ENCODE measurements at regions not wholly inside any gene's neighbourhood (a gene's known extent, or its start where the extent isn't known, plus 50 kb on each side); places are given as distances from the start of the nearest gene placed in this dataset.

DNA sequence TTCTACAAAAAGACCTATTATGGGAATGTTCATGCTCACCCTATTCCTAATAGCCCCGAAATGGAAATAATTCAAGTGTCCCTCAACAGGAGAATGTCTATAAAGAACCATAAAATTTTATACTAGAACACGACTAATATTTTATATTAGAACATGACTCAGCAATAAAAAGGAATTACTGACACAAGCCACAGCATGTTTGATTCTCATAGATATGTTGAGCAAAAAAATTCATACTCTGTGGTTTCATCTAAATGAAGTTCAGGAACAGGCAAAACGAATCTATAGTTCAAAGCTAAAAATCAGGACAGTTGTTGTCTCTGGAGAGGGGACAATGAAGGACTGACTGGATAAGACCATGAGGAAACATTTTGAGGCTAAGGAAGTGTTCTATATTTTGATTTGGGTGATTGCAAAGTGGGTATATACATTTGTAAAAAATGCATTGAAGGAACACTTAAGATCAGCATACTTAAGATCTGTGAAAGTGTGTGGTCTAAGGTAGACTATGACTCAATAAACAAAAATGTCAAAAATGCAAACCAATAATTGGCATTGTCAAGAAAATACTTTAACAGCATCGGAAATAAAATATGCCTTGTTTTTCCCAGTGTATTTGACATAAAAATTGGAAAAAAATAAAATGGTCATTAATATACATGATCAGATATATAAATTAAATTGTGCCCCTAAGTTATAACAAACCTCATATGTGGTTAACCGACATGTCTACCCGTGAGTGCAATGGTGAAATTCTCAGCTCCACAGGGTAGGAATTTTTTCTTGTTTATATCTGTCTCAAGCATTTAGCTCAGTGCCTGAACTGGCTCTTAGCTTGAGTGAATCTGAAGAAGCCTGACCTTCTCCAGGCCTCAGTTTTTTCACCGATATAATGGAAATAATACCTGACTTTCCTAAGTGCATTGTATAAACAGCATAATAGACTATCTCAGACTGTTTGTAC lies 124.9 kb upstream of the CTTNBP2 start:
- ChIA-PET POLR2A (no interaction called here), CTCF (no interaction called here)
- Histone ChIP-seq H3K27me3 (ENCODE audit: control insufficient read depth in 1 of 2, insufficient read depth in 2 of 2, low read length in 2 of 2) (no peaks in the 10 kb centered on the region), H3K27ac (ENCODE audit: low read depth in 1 of 2, low read length in 2 of 2) (no peak overlapping the region), H3K36me3 (ENCODE audit: insufficient read depth, low read length) (no peaks in the 10 kb centered on the region), H3K4me3 (ENCODE audit: low read length) (no peak overlapping the region), H3K4me1 (ENCODE audit: insufficient read depth, low read length) (no peaks in the 10 kb centered on the region), H3K9me3 (ENCODE audit: control insufficient read depth in 1 of 2, insufficient read depth in 1 of 2, low read length in 2 of 2) (no peaks in the 10 kb centered on the region)
- H3K4me3 Mint-ChIP-seq: no peak overlapping the region
- no peaks in the 10 kb centered on the region for H3K36me3 Mint-ChIP-seq (ENCODE audit: low read depth)
- no peak overlapping the region for H3K27ac Mint-ChIP-seq
- no peaks in the 10 kb centered on the region for H3K27me3 Mint-ChIP-seq
- no peak for DNase-seq
- TF ChIP-seq, protein P1, sequence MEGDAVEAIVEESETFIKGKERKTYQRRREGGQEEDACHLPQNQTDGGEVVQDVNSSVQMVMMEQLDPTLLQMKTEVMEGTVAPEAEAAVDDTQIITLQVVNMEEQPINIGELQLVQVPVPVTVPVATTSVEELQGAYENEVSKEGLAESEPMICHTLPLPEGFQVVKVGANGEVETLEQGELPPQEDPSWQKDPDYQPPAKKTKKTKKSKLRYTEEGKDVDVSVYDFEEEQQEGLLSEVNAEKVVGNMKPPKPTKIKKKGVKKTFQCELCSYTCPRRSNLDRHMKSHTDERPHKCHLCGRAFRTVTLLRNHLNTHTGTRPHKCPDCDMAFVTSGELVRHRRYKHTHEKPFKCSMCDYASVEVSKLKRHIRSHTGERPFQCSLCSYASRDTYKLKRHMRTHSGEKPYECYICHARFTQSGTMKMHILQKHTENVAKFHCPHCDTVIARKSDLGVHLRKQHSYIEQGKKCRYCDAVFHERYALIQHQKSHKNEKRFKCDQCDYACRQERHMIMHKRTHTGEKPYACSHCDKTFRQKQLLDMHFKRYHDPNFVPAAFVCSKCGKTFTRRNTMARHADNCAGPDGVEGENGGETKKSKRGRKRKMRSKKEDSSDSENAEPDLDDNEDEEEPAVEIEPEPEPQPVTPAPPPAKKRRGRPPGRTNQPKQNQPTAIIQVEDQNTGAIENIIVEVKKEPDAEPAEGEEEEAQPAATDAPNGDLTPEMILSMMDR (IDR thresholded peaks at IDR 0.05): no peak
- no peaks in the 10 kb centered on the region for H3K4me1 Mint-ChIP-seq (ENCODE audit: low read depth)
- H3K9me3 Mint-ChIP-seq: no peaks in the 10 kb centered on the region
- no peak for ATAC-seq (ENCODE audit: poor library complexity)
- intact Hi-C loops (cut with DNase I, micrococcal nuclease): no loop called here

DNA sequence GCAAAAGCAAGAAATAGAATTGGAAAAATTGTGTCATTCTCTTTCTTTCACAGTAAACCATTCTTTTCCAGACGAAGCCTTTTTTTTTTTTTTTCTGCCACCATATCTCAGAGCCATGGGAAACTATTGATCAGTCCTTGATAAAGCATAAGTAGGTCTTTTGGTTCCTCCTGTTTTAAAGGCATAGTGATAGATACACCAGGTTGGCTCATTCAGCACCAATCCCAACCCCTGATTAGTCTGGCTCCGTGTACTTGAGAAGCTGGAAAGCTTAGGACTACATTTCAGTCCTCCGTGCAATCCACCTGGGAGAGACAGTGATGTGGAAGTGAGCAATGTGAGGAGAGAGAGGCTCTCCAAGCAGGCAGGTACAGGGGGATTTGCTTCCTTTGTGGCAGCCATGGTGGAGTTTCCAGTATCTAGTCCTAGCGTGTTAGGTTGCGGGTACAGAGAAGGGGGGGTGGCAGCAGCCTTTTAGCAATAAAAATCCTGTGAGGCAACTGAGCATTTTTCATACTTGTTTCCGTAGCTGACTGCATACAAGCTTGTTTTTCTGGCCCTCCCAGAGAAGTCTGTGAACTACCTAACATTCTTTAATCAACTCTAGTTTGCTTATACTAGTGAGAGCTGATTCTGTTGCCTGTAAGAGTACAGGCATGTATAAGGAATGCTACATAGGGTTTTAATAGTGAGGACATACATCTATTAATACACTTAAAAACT lies 127.4 kb upstream of the CTTNBP2 start:
- Histone ChIP-seq H3K4me3 (ENCODE audit: low read length) (no peak overlapping the region), H3K9me3 (ENCODE audit: control insufficient read depth in 1 of 2, insufficient read depth in 1 of 2, low read length in 2 of 2) (no peaks in the 10 kb centered on the region), H3K4me1 (ENCODE audit: insufficient read depth, low read length) (no peaks in the 10 kb centered on the region), H3K27me3 (ENCODE audit: control insufficient read depth in 1 of 2, insufficient read depth in 2 of 2, low read length in 2 of 2) (no peaks in the 10 kb centered on the region), H3K27ac (ENCODE audit: low read depth in 1 of 2, low read length in 2 of 2) (no peak overlapping the region), H3K36me3 (ENCODE audit: insufficient read depth, low read length) (no peaks in the 10 kb centered on the region)
- ChIA-PET POLR2A (no interaction called here), CTCF (no interaction called here)
- H3K9me3 Mint-ChIP-seq: no peaks in the 10 kb centered on the region
- H3K27ac Mint-ChIP-seq: no peak overlapping the region
- H3K27me3 Mint-ChIP-seq: peaks cover 7% of the 10 kb centered on the region
- no peaks in the 10 kb centered on the region for H3K36me3 Mint-ChIP-seq (ENCODE audit: low read depth)
- DNase-seq: no peak
- ATAC-seq (ENCODE audit: poor library complexity): no peak
- TF ChIP-seq, protein P1 (IDR thresholded peaks at IDR 0.05): no peak
- intact Hi-C loops (cut with DNase I, micrococcal nuclease): no loop called here
- no peak overlapping the region for H3K4me3 Mint-ChIP-seq
- H3K4me1 Mint-ChIP-seq (ENCODE audit: low read depth): no peaks in the 10 kb centered on the region

DNA sequence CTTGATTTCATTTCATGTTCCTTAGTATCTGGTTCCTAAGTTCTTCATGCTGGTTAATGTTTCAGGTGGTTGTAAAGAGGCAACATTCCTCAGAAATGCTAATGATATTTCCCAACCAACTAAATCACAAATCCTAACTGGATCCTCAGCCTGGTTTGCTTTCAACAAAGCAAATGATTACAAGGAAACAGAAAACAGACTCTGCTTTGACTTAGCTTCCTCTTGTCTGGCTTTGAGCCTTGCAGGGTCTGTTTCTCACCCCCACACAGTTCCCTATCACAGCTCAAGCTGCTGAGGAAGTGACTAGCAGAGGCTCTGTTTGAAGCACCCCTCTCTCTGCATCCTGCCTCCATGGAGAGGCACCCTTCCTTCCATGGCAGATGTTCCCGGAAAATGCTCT lies 130.2 kb upstream of the CTTNBP2 start:
- no peaks in the 10 kb centered on the region for H3K36me3 Mint-ChIP-seq (ENCODE audit: low read depth)
- Histone ChIP-seq H3K27me3 (ENCODE audit: control insufficient read depth in 1 of 2, insufficient read depth in 2 of 2, low read length in 2 of 2) (no peaks in the 10 kb centered on the region), H3K36me3 (ENCODE audit: insufficient read depth, low read length) (no peaks in the 10 kb centered on the region), H3K4me3 (ENCODE audit: low read length) (no peak overlapping the region), H3K27ac (ENCODE audit: low read depth in 1 of 2, low read length in 2 of 2) (no peak overlapping the region), H3K4me1 (ENCODE audit: insufficient read depth, low read length) (no peaks in the 10 kb centered on the region), H3K9me3 (ENCODE audit: control insufficient read depth in 1 of 2, insufficient read depth in 1 of 2, low read length in 2 of 2) (no peaks in the 10 kb centered on the region)
- H3K9me3 Mint-ChIP-seq: no peaks in the 10 kb centered on the region
- no peak for ATAC-seq (ENCODE audit: poor library complexity)
- TF ChIP-seq, protein P1 (IDR thresholded peaks at IDR 0.05): no peak
- no peak overlapping the region for H3K4me3 Mint-ChIP-seq
- H3K27ac Mint-ChIP-seq: no peak overlapping the region
- ChIA-PET CTCF (no interaction called here), POLR2A (no interaction called here)
- H3K4me1 Mint-ChIP-seq (ENCODE audit: low read depth): no peaks in the 10 kb centered on the region
- H3K27me3 Mint-ChIP-seq: peaks cover 7% of the 10 kb centered on the region
- intact Hi-C loops (cut with DNase I, micrococcal nuclease): no loop called here
- no peak for DNase-seq

Measured in CD4-positive, alpha-beta T cell (primary cell).